Kidney epithelial cell (primary cell): ENCODE measurements at regions not wholly inside any gene's neighbourhood (a gene's known extent, or its start where the extent isn't known, plus 50 kb on each side); places are given as distances from the start of the nearest gene placed in this dataset.
"Not testable (repeated sequence)": the region's sequence is repeated elsewhere in the genome, so short reads cannot be mapped to it uniquely, and the experiment has no call there.

Experiments
- DNase-seq: peaks from one replicate; pipeline ENCODE4 v3.0.0-alpha.2; 2010; ENCODE audit warnings: low read depth
- H3K27me3 ChIP-seq: 2 replicates; pipeline ENCODE4 v1.6.0; 2011; ENCODE audit warnings: low read length; ENCODE audit not compliant: control insufficient read depth, insufficient read depth
- H3K36me3 ChIP-seq: 2 replicates; pipeline ENCODE4 v1.5.1; 2011; ENCODE audit warnings: low read length; ENCODE audit not compliant: control insufficient read depth, insufficient read depth
- H3K4me3 ChIP-seq: 2 replicates; pipeline ENCODE4 v1.5.1; 2011; ENCODE audit warnings: low read depth, mild to moderate bottlenecking, control low read depth, low read length
- TF ChIP-seq, protein P1 (sequence below): IDR thresholded peaks from 2 replicates; pipeline ENCODE4 v1.5.1; 2011; ENCODE audit warnings: mild to moderate bottlenecking, moderate library complexity, low read length, control low read depth, inconsistent platforms; ENCODE audit not compliant: insufficient read depth, poor library complexity, severe bottlenecking

- no peak for DNase-seq
- no peaks in the 10 kb centered on the region for H3K27me3 ChIP-seq
- no peaks in the 10 kb centered on the region for H3K36me3 ChIP-seq
- H3K4me3 ChIP-seq = no peak overlapping the region
- TF ChIP-seq, protein P1, sequence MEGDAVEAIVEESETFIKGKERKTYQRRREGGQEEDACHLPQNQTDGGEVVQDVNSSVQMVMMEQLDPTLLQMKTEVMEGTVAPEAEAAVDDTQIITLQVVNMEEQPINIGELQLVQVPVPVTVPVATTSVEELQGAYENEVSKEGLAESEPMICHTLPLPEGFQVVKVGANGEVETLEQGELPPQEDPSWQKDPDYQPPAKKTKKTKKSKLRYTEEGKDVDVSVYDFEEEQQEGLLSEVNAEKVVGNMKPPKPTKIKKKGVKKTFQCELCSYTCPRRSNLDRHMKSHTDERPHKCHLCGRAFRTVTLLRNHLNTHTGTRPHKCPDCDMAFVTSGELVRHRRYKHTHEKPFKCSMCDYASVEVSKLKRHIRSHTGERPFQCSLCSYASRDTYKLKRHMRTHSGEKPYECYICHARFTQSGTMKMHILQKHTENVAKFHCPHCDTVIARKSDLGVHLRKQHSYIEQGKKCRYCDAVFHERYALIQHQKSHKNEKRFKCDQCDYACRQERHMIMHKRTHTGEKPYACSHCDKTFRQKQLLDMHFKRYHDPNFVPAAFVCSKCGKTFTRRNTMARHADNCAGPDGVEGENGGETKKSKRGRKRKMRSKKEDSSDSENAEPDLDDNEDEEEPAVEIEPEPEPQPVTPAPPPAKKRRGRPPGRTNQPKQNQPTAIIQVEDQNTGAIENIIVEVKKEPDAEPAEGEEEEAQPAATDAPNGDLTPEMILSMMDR = no peak
These were observed 151.7 kb upstream of the L3MBTL4 start for GRCh38 chr18:6566338-6566911.

- H3K27me3 ChIP-seq = no peaks in the 10 kb centered on the region
- TF ChIP-seq, protein P1 = no peak
- DNase-seq = no peak
- no peak overlapping the region for H3K4me3 ChIP-seq
- no peaks in the 10 kb centered on the region for H3K36me3 ChIP-seq
These were observed 155.1 kb upstream of the L3MBTL4 start for GRCh38 chr18:6569813-6570212.

DNA sequence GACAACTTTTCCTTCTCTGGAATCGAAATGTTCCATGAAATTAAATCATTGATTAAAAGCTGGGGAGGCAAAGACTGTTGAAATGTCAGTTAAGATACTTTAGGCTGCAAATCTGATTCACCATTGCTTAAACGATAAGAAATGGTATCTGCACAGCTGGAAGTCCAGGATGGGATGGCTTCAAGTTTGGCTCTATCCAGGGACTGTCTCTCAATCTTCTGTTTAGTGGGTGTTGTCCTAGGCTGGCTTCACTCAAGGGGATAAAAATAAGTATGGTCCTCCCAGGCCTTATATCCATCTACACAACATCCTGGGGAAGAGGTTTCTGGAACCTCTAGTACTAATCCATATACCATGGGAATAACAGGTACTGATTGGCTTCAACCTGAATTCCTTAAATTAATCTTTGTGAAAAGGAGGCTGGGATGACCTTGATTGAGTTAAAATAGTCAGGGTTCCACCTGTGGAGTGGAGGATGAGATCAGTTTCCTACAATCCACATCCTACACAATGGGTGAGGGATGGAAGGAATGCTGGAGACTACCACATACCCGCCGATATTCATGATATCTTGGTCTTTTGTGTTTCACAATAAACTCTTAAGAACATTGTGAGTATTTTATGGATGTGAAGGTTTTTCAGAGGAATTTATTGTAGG is 156.0 kb upstream of the L3MBTL4 start:
- no peaks in the 10 kb centered on the region for H3K36me3 ChIP-seq
- H3K4me3 ChIP-seq = no peak overlapping the region
- no peaks in the 10 kb centered on the region for H3K27me3 ChIP-seq
- TF ChIP-seq, protein P1 = no peak
- DNase-seq = no peak

DNA sequence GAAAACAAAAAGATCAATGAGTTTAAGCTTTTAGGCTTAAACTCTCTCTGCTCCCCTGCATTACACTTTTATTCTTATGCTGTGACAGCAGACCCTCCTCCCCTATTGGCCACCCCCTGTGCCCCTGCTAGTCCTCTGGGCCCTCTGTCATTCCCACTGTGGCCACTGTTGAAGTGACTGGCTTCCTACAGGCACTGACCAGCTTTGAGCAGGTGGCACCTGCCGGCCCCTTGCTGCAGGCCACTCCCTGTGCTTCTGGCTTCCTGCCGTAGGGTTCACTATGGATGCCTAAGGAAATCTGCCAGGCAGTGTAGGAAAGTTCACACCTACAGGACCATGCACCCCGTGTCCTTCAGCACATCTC is 156.5 kb upstream of the L3MBTL4 start:
- no peaks in the 10 kb centered on the region for H3K36me3 ChIP-seq
- no peak overlapping the region for H3K4me3 ChIP-seq
- DNase-seq = no peak
- H3K27me3 ChIP-seq = no peaks in the 10 kb centered on the region
- TF ChIP-seq, protein P1 = no peak

GRCh38 chr18:6572192-6572591 is 157.3 kb upstream of the ARHGAP28 start:
- DNase-seq, H3K4me3 ChIP-seq, H3K27me3 ChIP-seq, H3K36me3 ChIP-seq: not testable (repeated sequence)

DNA sequence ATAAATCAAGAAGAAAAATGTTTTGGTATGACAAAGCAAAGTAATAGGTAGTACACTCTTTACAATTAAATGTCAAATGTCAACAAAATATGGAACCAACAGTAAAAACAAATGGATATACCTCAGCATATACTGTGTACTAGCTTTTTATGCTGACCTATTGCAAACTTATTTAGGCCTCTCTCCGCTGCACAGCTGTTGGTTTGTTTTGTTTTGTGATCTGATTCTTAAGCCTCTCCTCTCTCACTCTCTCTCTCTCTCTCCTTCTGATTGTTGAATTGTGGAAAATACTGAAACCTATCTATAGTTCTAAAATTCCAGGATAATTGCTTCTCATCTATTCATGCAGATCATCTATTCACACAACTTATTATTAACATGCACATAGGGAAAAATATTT is 154.9 kb upstream of the ARHGAP28 start:
- Histone ChIP-seq H3K36me3 (no peaks in the 10 kb centered on the region), H3K4me3 (no peak overlapping the region), H3K27me3 (no peaks in the 10 kb centered on the region)
- TF ChIP-seq, protein P1 = no peak
- DNase-seq = no peak
